SK-N-SH treated with all-trans-retinoic acid at 6 μM for 48 hours (cell line): ENCODE measurements at regions not wholly inside any gene's neighbourhood (a gene's known extent, or its start where the extent isn't known, plus 50 kb on each side); places are given as distances from the start of the nearest gene placed in this dataset.

Experiments
- ARNTL ChIP-seq: fragments of 450-650 bp; formaldehyde crosslinking; IDR thresholded peaks from 2 replicates; pipeline ENCODE4 v1.5.0; 2020; ENCODE audit warnings: low read depth, mild to moderate bottlenecking, moderate library complexity, borderline replicate concordance
- ISL1 ChIP-seq: fragments of 250-450 bp; sonication (Bioruptor Pico); IDR thresholded peaks from 2 replicates; pipeline ENCODE4 v2.1.2; 2022; ENCODE audit warnings: mild to moderate bottlenecking, moderate library complexity
- PATZ1 ChIP-seq: fragments of 250-450 bp; sonication (Bioruptor Pico); IDR thresholded peaks from 2 replicates; pipeline ENCODE4 v1.8.0; 2020; ENCODE audit warnings: mild to moderate bottlenecking, moderate library complexity, borderline replicate concordance
- POU6F1 ChIP-seq: fragments of 250-450 bp; sonication (Bioruptor Pico); IDR thresholded peaks from 2 replicates; pipeline ENCODE4 v1.8.0; 2021; ENCODE audit warnings: low read depth, mild to moderate bottlenecking, moderate library complexity, borderline replicate concordance
- TCF4 ChIP-seq: fragments of 250-450 bp; sonication (Bioruptor Pico); IDR thresholded peaks from 2 replicates; pipeline ENCODE4 v1.8.0; 2021; ENCODE audit warnings: mild to moderate bottlenecking, moderate library complexity, borderline replicate concordance
- TOX ChIP-seq: fragments of 250-450 bp; sonication (Bioruptor Pico); IDR thresholded peaks from 2 replicates; pipeline ENCODE4 v1.8.0; 2021; ENCODE audit warnings: mild to moderate bottlenecking, moderate library complexity, borderline replicate concordance
- ZFP30 ChIP-seq: fragments of 450-650 bp; formaldehyde crosslinking; IDR thresholded peaks from 2 replicates; pipeline ENCODE4 v1.5.0; 2022; ENCODE audit warnings: mild to moderate bottlenecking, moderate library complexity
- ZNF8 ChIP-seq: fragments of 450-650 bp; formaldehyde crosslinking; IDR thresholded peaks from 2 replicates; pipeline ENCODE4 v1.5.0; 2020; ENCODE audit warnings: mild to moderate bottlenecking, moderate library complexity
- TF ChIP-seq, protein P1 (sequence below): fragments of 250-450 bp; sonication (Bioruptor Pico); IDR thresholded peaks from 2 replicates; pipeline ENCODE4 v1.5.1; 2020; ENCODE audit warnings: low read depth, mild to moderate bottlenecking, moderate library complexity

DNA sequence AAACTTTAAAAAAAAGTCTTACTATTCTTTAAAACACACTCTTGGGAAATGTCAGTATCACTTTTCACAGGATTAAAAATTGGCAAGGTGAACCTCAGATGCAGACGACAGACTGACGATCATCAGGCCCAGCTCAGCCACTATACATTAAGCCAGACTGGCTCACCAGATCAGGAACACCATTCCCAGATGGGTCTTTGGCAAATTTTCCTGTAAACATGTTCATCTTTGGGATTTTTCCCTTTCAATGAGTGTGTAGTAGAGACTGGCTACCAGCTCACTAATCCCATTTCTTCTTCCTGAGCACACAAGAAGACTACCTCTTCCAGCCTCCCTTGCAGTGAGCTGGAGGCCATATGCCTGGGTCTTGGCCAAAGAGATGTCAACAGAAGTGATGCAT is 142.7 kb upstream of the CHST15 start:
- TF ChIP-seq ARNTL (CRISPR knock-in tag) = no peak
- TF ChIP-seq PATZ1 (CRISPR knock-in tag) = no peak
- TF ChIP-seq ZNF8 (CRISPR knock-in tag) = no peak
- TF ChIP-seq TCF4 (CRISPR knock-in tag) = no peak
- TF ChIP-seq POU6F1 (CRISPR knock-in tag) = no peak
- TF ChIP-seq, protein P1, sequence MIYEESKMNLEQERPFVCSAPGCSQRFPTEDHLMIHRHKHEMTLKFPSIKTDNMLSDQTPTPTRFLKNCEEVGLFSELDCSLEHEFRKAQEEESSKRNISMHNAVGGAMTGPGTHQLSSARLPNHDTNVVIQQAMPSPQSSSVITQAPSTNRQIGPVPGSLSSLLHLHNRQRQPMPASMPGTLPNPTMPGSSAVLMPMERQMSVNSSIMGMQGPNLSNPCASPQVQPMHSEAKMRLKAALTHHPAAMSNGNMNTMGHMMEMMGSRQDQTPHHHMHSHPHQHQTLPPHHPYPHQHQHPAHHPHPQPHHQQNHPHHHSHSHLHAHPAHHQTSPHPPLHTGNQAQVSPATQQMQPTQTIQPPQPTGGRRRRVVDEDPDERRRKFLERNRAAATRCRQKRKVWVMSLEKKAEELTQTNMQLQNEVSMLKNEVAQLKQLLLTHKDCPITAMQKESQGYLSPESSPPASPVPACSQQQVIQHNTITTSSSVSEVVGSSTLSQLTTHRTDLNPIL (CRISPR knock-in tag) = no peak
- TF ChIP-seq ZFP30 (CRISPR knock-in tag) = no peak
- no peak for TF ChIP-seq ISL1 (CRISPR knock-in tag)
- no peak for TF ChIP-seq TOX
